ENCODE measurements at regions not wholly inside any gene's neighbourhood (a gene's known extent, or its start where the extent isn't known, plus 50 kb on each side); places are given as distances from the start of the nearest gene placed in this dataset.

- H3K9me3 Mint-ChIP-seq (ENCODE audit: insufficient read depth), result no peaks in the 10 kb centered on the region
- no peak overlapping the region for H3K27ac ChIP-seq (ENCODE audit: low read length in 2 of 2)
- H3K27ac Mint-ChIP-seq, result no peak overlapping the region
- no peaks in the 10 kb centered on the region for H3K27me3 Mint-ChIP-seq
- no peaks in the 10 kb centered on the region for H3K79me2 ChIP-seq (ENCODE audit: control insufficient read depth, insufficient read depth, low read length)
- H4K20me1 ChIP-seq (ENCODE audit: control insufficient read depth, insufficient read depth, low read length, poor library complexity, severe bottlenecking), result no peaks in the 10 kb centered on the region
- no peak for TF ChIP-seq CTCF (IDR thresholded peaks at IDR 0.05)
- TF ChIP-seq EZH2 (IDR thresholded peaks at IDR 0.05; ENCODE audit: borderline replicate concordance, insufficient read depth, low read depth, low read length, poor library complexity, severe bottlenecking), result no peak
- H3K4me3 ChIP-seq (ENCODE audit: control extremely low read depth in 1 of 5, extremely low read depth in 1 of 5, insufficient read depth in 1 of 5, low read depth in 2 of 5, low read length in 4 of 5), result no peak overlapping the region
- DNase-seq (no peak), ATAC-seq (ENCODE audit: low read depth) (no peak)
- H3K4me2 ChIP-seq (replicated peaks; ENCODE audit: low read depth, low read length, poor library complexity, severe bottlenecking), result no peak overlapping the region
- intact Hi-C loops (cut with micrococcal nuclease), result no loop called here
- no peaks in the 10 kb centered on the region for H3K4me1 ChIP-seq (ENCODE audit: control insufficient read depth in 2 of 2, insufficient read depth in 2 of 2, low read length in 2 of 2)
- no peak overlapping the region for H3K9ac ChIP-seq (ENCODE audit: low read length)
- H3K27me3 ChIP-seq (replicated peaks in 1 of 4; ENCODE audit: control extremely low read depth in 1 of 4, control insufficient read depth in 3 of 4, insufficient read depth in 4 of 4, low read length in 3 of 4), result no peaks in the 10 kb centered on the region
- no peaks in the 10 kb centered on the region for H3K9me3 ChIP-seq (ENCODE audit: control extremely low read depth in 1 of 3, control insufficient read depth in 2 of 3, insufficient read depth in 1 of 3, low read length in 2 of 3)
- no peaks in the 10 kb centered on the region for H3K36me3 ChIP-seq (replicated peaks in 1 of 2; ENCODE audit: control extremely low read depth in 1 of 2, control insufficient read depth in 1 of 2, extremely low read depth in 1 of 2, insufficient read depth in 2 of 2, low read length in 1 of 2)
- H3K4me3 Mint-ChIP-seq, result no peak overlapping the region
- 72% methylated on average over 2 of the region's 2 CpGs for WGBS (ENCODE audit: insufficient coverage)
- ChIA-PET POLR2A (no interaction called here), CTCF (no interaction called here)
- no peaks in the 10 kb centered on the region for H3K4me1 Mint-ChIP-seq
- no peak overlapping the region for H2AFZ ChIP-seq (ENCODE audit: insufficient read depth, low read depth, low read length, poor library complexity, severe bottlenecking)
Observed at GRCh38 chr18:30578707-30579106, 463.8 kb downstream of the DSC3 start.

GRCh38 chr18:30572214-30572613 is 470.3 kb downstream of the DSC3 start:
- H2AFZ ChIP-seq (ENCODE audit: insufficient read depth, low read depth, low read length, poor library complexity, severe bottlenecking), result no peak overlapping the region
- H3K4me1 ChIP-seq (ENCODE audit: control insufficient read depth in 2 of 2, insufficient read depth in 2 of 2, low read length in 2 of 2), result no peaks in the 10 kb centered on the region
- intact Hi-C loops (cut with micrococcal nuclease), result no loop called here
- no peak overlapping the region for H3K9ac ChIP-seq (ENCODE audit: low read length)
- no peak overlapping the region for H3K4me3 Mint-ChIP-seq
- no CpG with 5 or more reads among the region's 2 CpGs for WGBS (ENCODE audit: insufficient coverage)
- H3K27ac ChIP-seq (ENCODE audit: low read length in 2 of 2), result no peak overlapping the region
- no peaks in the 10 kb centered on the region for H3K9me3 ChIP-seq (ENCODE audit: control extremely low read depth in 1 of 3, control insufficient read depth in 2 of 3, insufficient read depth in 1 of 3, low read length in 2 of 3)
- no peaks in the 10 kb centered on the region for H3K79me2 ChIP-seq (ENCODE audit: control insufficient read depth, insufficient read depth, low read length)
- no peak for DNase-seq
- H3K27me3 ChIP-seq (replicated peaks in 1 of 4; ENCODE audit: control extremely low read depth in 1 of 4, control insufficient read depth in 3 of 4, insufficient read depth in 4 of 4, low read length in 3 of 4), result no peaks in the 10 kb centered on the region
- TF ChIP-seq CTCF (IDR thresholded peaks at IDR 0.05), result no peak
- TF ChIP-seq EZH2 (IDR thresholded peaks at IDR 0.05; ENCODE audit: borderline replicate concordance, insufficient read depth, low read depth, low read length, poor library complexity, severe bottlenecking), result no peak
- no peaks in the 10 kb centered on the region for H4K20me1 ChIP-seq (ENCODE audit: control insufficient read depth, insufficient read depth, low read length, poor library complexity, severe bottlenecking)
- POLR2A ChIA-PET, result no interaction called here
- no peak for ATAC-seq (ENCODE audit: low read depth)
- H3K36me3 ChIP-seq (replicated peaks in 1 of 2; ENCODE audit: control extremely low read depth in 1 of 2, control insufficient read depth in 1 of 2, extremely low read depth in 1 of 2, insufficient read depth in 2 of 2, low read length in 1 of 2), result no peaks in the 10 kb centered on the region
- no peak overlapping the region for H3K27ac Mint-ChIP-seq
- CTCF ChIA-PET, result interaction anchor here (1.4 kb wide), 1 partner anchor 13 kb away, joined by 3 read pairs; no protein-coding TSS in a partner anchor
- no peak overlapping the region for H3K4me3 ChIP-seq (ENCODE audit: control extremely low read depth in 1 of 5, extremely low read depth in 1 of 5, insufficient read depth in 1 of 5, low read depth in 2 of 5, low read length in 4 of 5)
- peaks cover 7% of the 10 kb centered on the region for H3K9me3 Mint-ChIP-seq (ENCODE audit: insufficient read depth)
- H3K27me3 Mint-ChIP-seq, result no peaks in the 10 kb centered on the region
- H3K4me1 Mint-ChIP-seq, result no peaks in the 10 kb centered on the region
- no peak overlapping the region for H3K4me2 ChIP-seq (replicated peaks; ENCODE audit: low read depth, low read length, poor library complexity, severe bottlenecking)

All from B cell (primary cell).